ENCODE measurements at regions not wholly inside any gene's neighbourhood (a gene's known extent, or its start where the extent isn't known, plus 50 kb on each side); places are given as distances from the start of the nearest gene placed in this dataset.

DNA sequence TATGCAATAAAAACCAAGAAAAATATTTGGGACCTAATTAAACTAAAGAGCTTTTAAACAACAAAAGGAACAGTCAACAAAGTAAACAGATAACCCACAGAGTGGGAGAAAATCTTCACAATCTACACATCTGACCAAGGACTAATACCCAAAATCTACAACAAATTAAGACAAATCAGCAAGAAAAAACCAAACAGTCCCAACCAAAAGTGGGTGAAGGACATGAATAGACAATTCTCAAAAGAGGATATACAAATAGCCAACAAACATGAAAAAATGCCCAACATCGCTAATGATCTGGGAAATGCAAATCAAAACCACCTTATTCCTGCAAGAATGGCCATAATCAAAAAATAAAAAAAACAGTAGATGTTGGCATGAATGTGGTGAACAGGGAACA, 250.1 kb downstream of the C1D start:
- DNase-seq (no peak), ATAC-seq (ENCODE audit: insufficient read depth, low read depth) (no peak)
- no peak overlapping the region for H3K27ac ChIP-seq (ENCODE audit: low read length)
- H3K4me1 ChIP-seq (ENCODE audit: insufficient read depth, low read length) = no peaks in the 10 kb centered on the region
- no peaks in the 10 kb centered on the region for H3K79me2 ChIP-seq (ENCODE audit: insufficient read depth, low read length)
- H3K36me3 ChIP-seq (ENCODE audit: insufficient read depth, low read length) = no peaks in the 10 kb centered on the region
- H3K4me2 ChIP-seq (ENCODE audit: insufficient read depth, low read length) = no peak overlapping the region
- no peak overlapping the region for H2AFZ ChIP-seq (ENCODE audit: low read depth, low read length)
- H4K20me1 ChIP-seq (ENCODE audit: insufficient read depth, low read length) = no peaks in the 10 kb centered on the region
- H3K9me3 ChIP-seq (ENCODE audit: insufficient read depth, low read length, severe bottlenecking) = no peaks in the 10 kb centered on the region
- no peaks in the 10 kb centered on the region for H3K27me3 ChIP-seq (ENCODE audit: insufficient read depth, low read length, poor library complexity)
- H3K9ac ChIP-seq (ENCODE audit: low read depth, low read length) = no peak overlapping the region
- TF ChIP-seq EZH2 (IDR thresholded peaks at IDR 0.05; ENCODE audit: borderline replicate concordance, low read depth, low read length, severe bottlenecking) (no peak), CTCF (IDR thresholded peaks at IDR 0.05; ENCODE audit: borderline replicate concordance, extremely low read depth, low read length, poor library complexity, severe bottlenecking) (no peak)
- H3K4me3 ChIP-seq (ENCODE audit: low read depth in 1 of 2, low read length in 2 of 2) = no peak overlapping the region

DNA sequence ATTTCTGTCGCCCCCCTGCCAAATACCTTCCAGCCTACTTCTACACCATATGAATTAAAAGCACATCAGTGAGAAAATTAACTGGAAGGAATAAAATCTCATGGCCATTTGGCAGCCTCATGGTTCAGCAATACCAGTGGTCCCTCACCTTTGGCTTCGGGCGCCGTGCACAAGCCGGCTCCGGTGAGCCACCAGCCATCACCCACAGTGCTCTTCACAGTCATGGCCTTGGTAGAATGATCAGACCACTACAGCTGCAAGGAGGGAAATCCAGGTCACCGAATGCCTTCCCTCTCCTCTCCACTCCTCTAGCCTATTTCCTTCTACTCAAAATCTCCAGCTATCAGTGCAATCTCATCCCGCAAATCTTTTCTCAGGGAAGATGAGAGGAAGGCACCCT, 239.1 kb downstream of the C1D start:
- DNase-seq (no peak), ATAC-seq (ENCODE audit: insufficient read depth, low read depth) (no peak)
- H4K20me1 ChIP-seq (ENCODE audit: insufficient read depth, low read length) = no peaks in the 10 kb centered on the region
- peaks cover 3% of the 10 kb centered on the region for H3K27me3 ChIP-seq (ENCODE audit: insufficient read depth, low read length, poor library complexity)
- no peak overlapping the region for H3K4me2 ChIP-seq (ENCODE audit: insufficient read depth, low read length)
- H2AFZ ChIP-seq (ENCODE audit: low read depth, low read length) = no peak overlapping the region
- TF ChIP-seq CTCF (IDR thresholded peaks at IDR 0.05; ENCODE audit: borderline replicate concordance, extremely low read depth, low read length, poor library complexity, severe bottlenecking) (no peak), EZH2 (IDR thresholded peaks at IDR 0.05; ENCODE audit: borderline replicate concordance, low read depth, low read length, severe bottlenecking) (no peak)
- no peaks in the 10 kb centered on the region for H3K4me1 ChIP-seq (ENCODE audit: insufficient read depth, low read length)
- H3K9ac ChIP-seq (ENCODE audit: low read depth, low read length) = no peak overlapping the region
- no peaks in the 10 kb centered on the region for H3K9me3 ChIP-seq (ENCODE audit: insufficient read depth, low read length, severe bottlenecking)
- H3K79me2 ChIP-seq (ENCODE audit: insufficient read depth, low read length) = no peaks in the 10 kb centered on the region
- no peaks in the 10 kb centered on the region for H3K36me3 ChIP-seq (ENCODE audit: insufficient read depth, low read length)
- H3K4me3 ChIP-seq (ENCODE audit: low read depth in 1 of 2, low read length in 2 of 2) = no peak overlapping the region
- H3K27ac ChIP-seq (ENCODE audit: low read length) = no peak overlapping the region

- Histone ChIP-seq H3K9ac (ENCODE audit: low read depth, low read length) (no peak overlapping the region), H3K36me3 (ENCODE audit: insufficient read depth, low read length) (no peaks in the 10 kb centered on the region), H3K27me3 (ENCODE audit: insufficient read depth, low read length, poor library complexity) (peaks cover 3% of the 10 kb centered on the region), H3K4me2 (ENCODE audit: insufficient read depth, low read length) (no peak overlapping the region), H2AFZ (ENCODE audit: low read depth, low read length) (no peak overlapping the region), H3K27ac (ENCODE audit: low read length) (no peak overlapping the region), H3K9me3 (ENCODE audit: insufficient read depth, low read length, severe bottlenecking) (no peaks in the 10 kb centered on the region), H3K4me3 (ENCODE audit: low read depth in 1 of 2, low read length in 2 of 2) (no peak overlapping the region), H3K79me2 (ENCODE audit: insufficient read depth, low read length) (no peaks in the 10 kb centered on the region), H3K4me1 (ENCODE audit: insufficient read depth, low read length) (no peaks in the 10 kb centered on the region), H4K20me1 (ENCODE audit: insufficient read depth, low read length) (no peaks in the 10 kb centered on the region)
- no peak for TF ChIP-seq EZH2 (IDR thresholded peaks at IDR 0.05; ENCODE audit: borderline replicate concordance, low read depth, low read length, severe bottlenecking)
- no peak for TF ChIP-seq CTCF (IDR thresholded peaks at IDR 0.05; ENCODE audit: borderline replicate concordance, extremely low read depth, low read length, poor library complexity, severe bottlenecking)
- DNase-seq = no peak
- ATAC-seq (ENCODE audit: insufficient read depth, low read depth) = no peak
Observed at GRCh38 chr2:67824186-67824585, 238.6 kb downstream of the C1D start.

- TF ChIP-seq EZH2 (IDR thresholded peaks at IDR 0.05; ENCODE audit: borderline replicate concordance, low read depth, low read length, severe bottlenecking) (no peak), CTCF (IDR thresholded peaks at IDR 0.05; ENCODE audit: borderline replicate concordance, extremely low read depth, low read length, poor library complexity, severe bottlenecking) (no peak)
- H3K27ac ChIP-seq (ENCODE audit: low read length) = no peak overlapping the region
- no peak overlapping the region for H3K4me3 ChIP-seq (ENCODE audit: low read depth in 1 of 2, low read length in 2 of 2)
- ATAC-seq (ENCODE audit: insufficient read depth, low read depth) = no peak
- no peaks in the 10 kb centered on the region for H4K20me1 ChIP-seq (ENCODE audit: insufficient read depth, low read length)
- H3K79me2 ChIP-seq (ENCODE audit: insufficient read depth, low read length) = no peaks in the 10 kb centered on the region
- no peak overlapping the region for H3K9ac ChIP-seq (ENCODE audit: low read depth, low read length)
- DNase-seq = no peak
- no peak overlapping the region for H3K4me2 ChIP-seq (ENCODE audit: insufficient read depth, low read length)
- H3K36me3 ChIP-seq (ENCODE audit: insufficient read depth, low read length) = no peaks in the 10 kb centered on the region
- H3K9me3 ChIP-seq (ENCODE audit: insufficient read depth, low read length, severe bottlenecking) = no peaks in the 10 kb centered on the region
- no peak overlapping the region for H2AFZ ChIP-seq (ENCODE audit: low read depth, low read length)
- peaks cover 2% of the 10 kb centered on the region for H3K27me3 ChIP-seq (ENCODE audit: insufficient read depth, low read length, poor library complexity)
- no peaks in the 10 kb centered on the region for H3K4me1 ChIP-seq (ENCODE audit: insufficient read depth, low read length)
Observed at GRCh38 chr2:67825476-67825875, 237.3 kb downstream of the C1D start.

Measured in DND-41 (cell line).